Activated CD4-positive, alpha-beta T cell treated with anti-CD3 and anti-CD28 coated beads, Interleukin-2, amount 50 U/mL, for 16 hours (primary cell): ENCODE measurements at regions not wholly inside any gene's neighbourhood (a gene's known extent, or its start where the extent isn't known, plus 50 kb on each side); places are given as distances from the start of the nearest gene placed in this dataset.

ENCODE experiments used
- DNase-seq: peaks from one replicate; pipeline ENCODE4 v3.0.0-alpha.2; 2020

- DNase-seq = no peak
Observed at GRCh38 chr10:29397221-29397620, 108.4 kb downstream of the LYZL1 start.

GRCh38 chr10:29403208-29403607 is 114.3 kb downstream of the LYZL1 start:
- DNase-seq = no peak

- no peak for DNase-seq
Observed at GRCh38 chr10:29407280-29407858, 118.5 kb downstream of the LYZL1 start.
